K562 (cell line): ENCODE measurements at regions not wholly inside any gene's neighbourhood (a gene's known extent, or its start where the extent isn't known, plus 50 kb on each side); places are given as distances from the start of the nearest gene placed in this dataset.

Source experiments
- ATAC-seq: fragments of 200-7000 bp; cut with Tn5 transposase; 3 replicates; pipeline ENCODE4 v1.9.1; 2020; ENCODE audit warnings: moderate library complexity
- BruUV-seq: library from RNA; stranded (reverse); fragments of 400-500 nt; replicated peaks from 2 replicates; lab custom pipeline; 2021; lab: Mats Ljungman, UMichigan
- CTCF ChIA-PET: fragments of 300-600 bp; formaldehyde crosslinking; extraction: SDS; loops from one replicate; lab custom pipeline; 2021; ENCODE audit warnings: low intra/inter-chr PET ratio; lab: Yijun Ruan, JAX
- POLR2A ChIA-PET: fragments of 300-600, 350-650 bp; sonication (Branson Sonifier 250); formaldehyde crosslinking; extraction: SDS; loops from one replicate; lab custom pipeline; 2021; ENCODE audit warnings: antibody characterized with exemption, inconsistent platforms; lab: Yijun Ruan, JAX
- DNase-seq, 4 experiments: peaks; one replicate each; pipeline versions ENCODE4 v3.0.0 to v3.0.0-alpha.2; 2011 to 2018; ENCODE audit warnings: low spot score in 3 of 4, mixed read lengths in 3 of 4; ENCODE audit errors: extremely low read depth in 1 of 4
- FAIRE-seq: peaks from 2 replicates; lab custom pipeline; 2011; peaks lifted over from hg19 to GRCh38; lab: Jason Lieb, UNC
- H2AFZ ChIP-seq: 2 replicates; pipeline ENCODE4 v1.6.0; 2011; ENCODE audit warnings: low read depth, low read length, control low read depth, inconsistent platforms
- H3K27ac ChIP-seq: fragments of 200-600 bp; 3 replicates; pipeline ENCODE4 v1.8.0; 2011; ENCODE audit warnings: low read depth, mild to moderate bottlenecking, control low read depth, inconsistent platforms, low read length, moderate library complexity, mixed read lengths; ENCODE audit errors: extremely low read depth
- H3K27me3 ChIP-seq, 2 experiments: fragments of 300-600 bp in 1 of 2; 2 replicates in 1 of 2; 3 replicates in 1 of 2; pipeline versions ENCODE4 v1.6.0 to v1.8.0; 2011; ENCODE audit warnings: inconsistent platforms in 2 of 2, low read length in 2 of 2, mild to moderate bottlenecking in 1 of 2, mixed read lengths in 1 of 2, moderate library complexity in 1 of 2; ENCODE audit not compliant: control insufficient read depth in 2 of 2, insufficient read depth in 2 of 2
- H3K36me3 ChIP-seq: fragments of 300-600 bp; 3 replicates; pipeline ENCODE4 v1.8.0; 2011; ENCODE audit warnings: mild to moderate bottlenecking, low read length, inconsistent platforms; ENCODE audit not compliant: control insufficient read depth, insufficient read depth
- H3K4me1 ChIP-seq, 2 experiments: fragments of 200-600 bp in 1 of 2; replicated peaks in 1 of 2; 2 replicates in 1 of 2; 3 replicates in 1 of 2; pipeline versions ENCODE4 v1.5.1 to v1.8.0; 2011; ENCODE audit warnings: inconsistent platforms in 2 of 2, low read length in 2 of 2, mild to moderate bottlenecking in 1 of 2, mixed read lengths in 1 of 2, moderate library complexity in 1 of 2; ENCODE audit not compliant: control insufficient read depth in 2 of 2, insufficient read depth in 2 of 2
- H3K4me2 ChIP-seq: 2 replicates; pipeline ENCODE4 v1.6.1; 2011; ENCODE audit warnings: low read length, control low read depth, inconsistent platforms, mixed read lengths; ENCODE audit not compliant: insufficient read depth
- H3K4me3 ChIP-seq: fragments of 200-600 bp; sonication (generic), shearing (Covaris generic); 2 replicates; pipeline ENCODE4 v1.5.1; 2016; ENCODE audit warnings: control low read depth, inconsistent platforms
- H3K79me2 ChIP-seq: fragments of 200-600 bp; 3 replicates; pipeline ENCODE4 v1.8.0; 2011; ENCODE audit warnings: low read length, inconsistent platforms; ENCODE audit not compliant: control insufficient read depth, insufficient read depth
- H3K9ac ChIP-seq, 2 experiments: 2 replicates each; pipeline versions ENCODE4 v1.6.0 to v1.6.1; 2011; ENCODE audit warnings: low read depth in 2 of 2, low read length in 2 of 2, control low read depth in 1 of 2, inconsistent platforms in 1 of 2, mild to moderate bottlenecking in 1 of 2, mixed read lengths in 1 of 2; ENCODE audit not compliant: insufficient read depth in 1 of 2
- H3K9me1 ChIP-seq: one replicate; pipeline ENCODE4 v1.6.0; 2011; ENCODE audit warnings: inconsistent platforms, mild to moderate bottlenecking, low read length, moderate library complexity; ENCODE audit not compliant: control insufficient read depth, insufficient read depth
- H3K9me3 ChIP-seq: replicated peaks from 2 replicates; pipeline ENCODE4 v1.5.1; 2011; ENCODE audit warnings: low read depth, low read length, inconsistent platforms; ENCODE audit not compliant: control insufficient read depth, insufficient read depth
- H4K20me1 ChIP-seq: replicated peaks from 2 replicates; pipeline ENCODE4 v1.6.1; 2011; ENCODE audit warnings: low read length, inconsistent platforms, mixed read lengths; ENCODE audit not compliant: control insufficient read depth, insufficient read depth
- AFF4 ChIP-seq: sonication (generic); formaldehyde crosslinking; IDR thresholded peaks from 2 replicates; pipeline ENCODE4 v1.8.0; 2023; ENCODE audit warnings: mild to moderate bottlenecking, missing genetic modification reagents
- BRCA1 ChIP-seq, 2 experiments: fragments of 450-650 bp in 1 of 2; sonication (generic) in 1 of 2; formaldehyde crosslinking in 1 of 2; IDR thresholded peaks; 2 replicates each; pipeline versions ENCODE4 v1.5.0 to v1.6.1; 2017 to 2020; ENCODE audit warnings: mild to moderate bottlenecking in 1 of 2, missing genetic modification reagents in 1 of 2
- MAFG ChIP-seq: fragments of 450-650 bp; conservative IDR thresholded peaks from 2 replicates; pipeline ENCODE4 v1.6.1; 2016; ENCODE audit warnings: missing genetic modification characterization, missing compliant biosample characterization
- PREB ChIP-seq: sonication (generic); formaldehyde crosslinking; IDR thresholded peaks from 2 replicates; pipeline ENCODE4 v1.8.1; 2023; ENCODE audit warnings: mild to moderate bottlenecking, missing genetic modification reagents
- RNF2 ChIP-seq: sonication (generic); IDR thresholded peaks from 2 replicates; pipeline ENCODE4 v1.6.1; 2016
- ZC3H8 ChIP-seq: fragments of 450-650 bp; IDR thresholded peaks from 2 replicates; pipeline ENCODE4 v1.6.1; 2017
- ZNF408 ChIP-seq: fragments of 250-450 bp; sonication (Bioruptor Pico); IDR thresholded peaks from 2 replicates; pipeline ENCODE4 v1.4.0; 2020; ENCODE audit warnings: low read depth, mild to moderate bottlenecking, moderate library complexity
- ZNF668 ChIP-seq: fragments of 250-450 bp; sonication (Bioruptor Pico); IDR thresholded peaks from 2 replicates; pipeline ENCODE4 v1.8.0; 2022; ENCODE audit warnings: mild to moderate bottlenecking, inconsistent platforms
- WGBS: fragments of 100-300 bp; shearing (Covaris generic); methylation state at CpG from one replicate; pipeline ENCODE4 v1.1.6; 2016; ENCODE audit warnings: low coverage, mixed read lengths; ENCODE audit not compliant: insufficient coverage; ENCODE audit errors: missing lambda C conversion rate; 5-methylcytosine and 5-hydroxymethylcytosine counted together
- in situ Hi-C: fragments of 300-500 bp; cut with MboI; formaldehyde crosslinking; loops from 4 replicates; pipeline ENCODE4 v1.15.0; 2018; ENCODE audit warnings: inconsistent platforms, mixed read lengths
- intact Hi-C: fragments of 100-400 bp; cut with micrococcal nuclease; formaldehyde crosslinking; loops from 2 replicates; pipeline ENCODE4 v1.14.2; 2022

DNA sequence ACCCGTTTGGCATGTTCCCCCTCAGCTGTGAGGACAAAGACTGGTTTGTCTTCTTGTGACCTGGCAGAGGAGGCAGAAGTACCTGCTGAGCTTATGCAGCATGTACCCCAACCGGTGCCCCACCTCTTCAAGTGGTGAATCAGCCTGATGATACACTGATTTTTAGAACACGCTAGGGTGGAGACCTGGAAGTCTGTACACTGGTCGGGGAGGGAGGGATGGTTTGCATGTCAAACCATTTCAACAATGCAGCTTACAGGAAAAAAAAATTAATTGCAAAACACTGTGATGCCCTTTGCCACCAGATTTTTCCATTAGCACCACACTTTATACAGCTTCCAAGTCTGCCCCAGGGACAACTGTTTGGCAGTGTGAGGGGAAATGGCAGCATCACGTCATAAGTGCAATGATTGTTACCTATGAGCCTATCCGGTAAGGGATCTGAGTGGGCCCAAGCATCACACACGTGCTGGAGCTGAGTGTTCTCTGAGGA is 155.1 kb upstream of the DMRT1 start:
- H3K4me2 ChIP-seq = no peak overlapping the region
- no peaks in the 10 kb centered on the region for H4K20me1 ChIP-seq
- no peak overlapping the region for H3K9ac ChIP-seq
- no peak for DNase-seq
- H3K27me3 ChIP-seq = peaks cover 0 to 4% of the 10 kb centered on the region in 2 experiments; a peak in 1 of 5 replicates
- no peak overlapping the region for H3K4me3 ChIP-seq
- ChIA-PET POLR2A (no interaction called here), CTCF (no interaction called here)
- in situ Hi-C loops = no loop called here
- FAIRE-seq = no peak
- intact Hi-C loops = no loop called here
- no peak for ATAC-seq
- H3K79me2 ChIP-seq = no peaks in the 10 kb centered on the region
- no peak overlapping the region for H2AFZ ChIP-seq
- BruUV-seq = no TSS peak
- no peaks in the 10 kb centered on the region for H3K9me1 ChIP-seq
- H3K36me3 ChIP-seq = no peaks in the 10 kb centered on the region
- no peaks in the 10 kb centered on the region for H3K9me3 ChIP-seq
- TF ChIP-seq ZC3H8 = no peak
- TF ChIP-seq AFF4 (CRISPR knock-in tag) = no peak
- TF ChIP-seq RNF2 = no peak
- TF ChIP-seq PREB (CRISPR knock-in tag) = no peak
- TF ChIP-seq ZNF408 (CRISPR knock-in tag) = no peak
- TF ChIP-seq MAFG = no peak
- no peak for TF ChIP-seq ZNF668 (CRISPR knock-in tag)
- no peak for TF ChIP-seq BRCA1 (IDR thresholded peaks at IDR 0.05)
- TF ChIP-seq BRCA1 (CRISPR knock-in tag; IDR thresholded peaks at IDR 0.05) = no peak
- H3K27ac ChIP-seq = no peak overlapping the region
- WGBS = 5% methylated on average over 7 of the region's 7 CpGs
- H3K4me1 ChIP-seq = no peaks in the 10 kb centered on the region
